Sigmoid colon (tissue), 4 donors: ENCODE measurements at regions not wholly inside any gene's neighbourhood (a gene's known extent, or its start where the extent isn't known, plus 50 kb on each side); places are given as distances from the start of the nearest gene placed in this dataset.

Experiments
- EP300 ChIP-seq, 4 donors: sonication (generic); formaldehyde crosslinking; IDR thresholded peaks; one replicate each; pipeline ENCODE4 v1.6.1; 2017; ENCODE audit warnings: antibody characterized with exemption in 4 of 4
- POLR2A ChIP-seq, 2 donors: fragments of 450-650 bp; IDR thresholded peaks; one replicate each; pipeline ENCODE4 v1.6.1; 2016; ENCODE audit warnings: antibody characterized with exemption in 2 of 2, mild to moderate bottlenecking in 2 of 2, moderate library complexity in 2 of 2
- POLR2AphosphoS5 ChIP-seq, 4 donors: sonication (generic); formaldehyde crosslinking; IDR thresholded peaks; one replicate each; pipeline ENCODE4 v1.6.1; 2017; ENCODE audit warnings: antibody characterized with exemption in 4 of 4
- TF ChIP-seq, protein P1 (sequence below), 4 experiments: fragments of 450-650 bp in 3 of 4; fragments of 200-600 bp in 1 of 4; IDR thresholded peaks; one replicate each; pipeline ENCODE4 v1.5.1; 2016 to 2019; ENCODE audit warnings: antibody characterized with exemption in 4 of 4, mild to moderate bottlenecking in 3 of 4, moderate library complexity in 2 of 4

DNA sequence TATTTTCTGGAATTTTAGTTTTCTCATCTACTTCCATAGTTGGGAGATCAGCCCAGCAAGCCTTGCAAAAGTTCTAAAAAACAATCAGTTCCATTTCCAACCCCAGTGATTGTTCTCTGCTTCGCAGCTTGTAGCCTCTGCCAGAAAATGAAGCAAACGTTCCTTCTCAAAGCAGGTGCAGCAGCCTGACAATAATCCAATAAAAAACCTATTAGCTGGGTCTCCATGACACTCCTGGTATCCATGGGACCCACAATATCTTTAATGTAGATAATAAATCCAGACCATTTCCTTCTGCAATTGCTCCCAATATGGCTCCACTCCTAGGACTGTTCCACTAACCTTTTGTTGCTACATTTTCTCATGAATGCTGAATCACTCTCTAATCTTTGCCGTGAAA lies 140.8 kb upstream of the SETBP1 start:
- TF ChIP-seq, protein P1, sequence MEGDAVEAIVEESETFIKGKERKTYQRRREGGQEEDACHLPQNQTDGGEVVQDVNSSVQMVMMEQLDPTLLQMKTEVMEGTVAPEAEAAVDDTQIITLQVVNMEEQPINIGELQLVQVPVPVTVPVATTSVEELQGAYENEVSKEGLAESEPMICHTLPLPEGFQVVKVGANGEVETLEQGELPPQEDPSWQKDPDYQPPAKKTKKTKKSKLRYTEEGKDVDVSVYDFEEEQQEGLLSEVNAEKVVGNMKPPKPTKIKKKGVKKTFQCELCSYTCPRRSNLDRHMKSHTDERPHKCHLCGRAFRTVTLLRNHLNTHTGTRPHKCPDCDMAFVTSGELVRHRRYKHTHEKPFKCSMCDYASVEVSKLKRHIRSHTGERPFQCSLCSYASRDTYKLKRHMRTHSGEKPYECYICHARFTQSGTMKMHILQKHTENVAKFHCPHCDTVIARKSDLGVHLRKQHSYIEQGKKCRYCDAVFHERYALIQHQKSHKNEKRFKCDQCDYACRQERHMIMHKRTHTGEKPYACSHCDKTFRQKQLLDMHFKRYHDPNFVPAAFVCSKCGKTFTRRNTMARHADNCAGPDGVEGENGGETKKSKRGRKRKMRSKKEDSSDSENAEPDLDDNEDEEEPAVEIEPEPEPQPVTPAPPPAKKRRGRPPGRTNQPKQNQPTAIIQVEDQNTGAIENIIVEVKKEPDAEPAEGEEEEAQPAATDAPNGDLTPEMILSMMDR (IDR thresholded peaks at IDR 0.05), result no peak
- no peak for TF ChIP-seq POLR2AphosphoS5 (IDR thresholded peaks at IDR 0.05)
- no peak for TF ChIP-seq POLR2A (IDR thresholded peaks at IDR 0.05)
- TF ChIP-seq EP300 (IDR thresholded peaks at IDR 0.05), result no peak
